ENCODE measurements at regions not wholly inside any gene's neighbourhood (a gene's known extent, or its start where the extent isn't known, plus 50 kb on each side); places are given as distances from the start of the nearest gene placed in this dataset.
A peak's percentile ranks its signal among the peaks of the same experiment; 100 is the strongest.

DNA sequence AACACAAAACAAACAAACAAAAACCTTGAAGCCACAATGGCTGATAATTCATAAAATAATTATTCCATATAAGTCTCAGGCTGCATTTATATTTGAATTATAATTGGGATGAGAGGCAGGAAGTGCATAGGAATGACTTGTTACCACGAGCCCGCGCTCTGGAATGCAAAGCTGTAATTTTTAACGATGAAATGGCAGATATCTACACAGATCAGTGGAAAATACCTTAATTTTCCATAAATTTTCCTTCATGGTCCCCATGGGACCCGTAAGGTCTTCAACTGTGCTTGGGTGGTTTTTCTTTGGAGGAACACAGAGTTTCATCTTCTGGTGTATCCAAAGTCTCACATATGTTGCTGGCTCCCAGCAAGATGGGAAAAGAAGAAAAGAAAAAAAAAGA is 226.8 kb downstream of the SHOX start:
- Histone ChIP-seq H4K91ac (replicated peaks; ENCODE audit: insufficient read length, low read length) (no peak overlapping the region), H3K36me3 (ENCODE audit: control insufficient read depth in 2 of 4, insufficient read depth in 4 of 4, low read length in 3 of 4) (no peaks in the 10 kb centered on the region), H3K4ac (replicated peaks; ENCODE audit: insufficient read length, low read depth, low read length) (no peak overlapping the region), H3K14ac (ENCODE audit: insufficient read length) (no peak overlapping the region), H3K9me3 (ENCODE audit: insufficient read depth in 2 of 2, low read depth in 1 of 2, low read length in 1 of 2) (no peaks in the 10 kb centered on the region), H4K8ac (ENCODE audit: extremely low read depth, insufficient read depth, low read length) (no peak overlapping the region), H2AFZ (ENCODE audit: low read length) (no peak overlapping the region), H4K20me1 (replicated peaks in 1 of 2; ENCODE audit: control insufficient read depth in 1 of 2, insufficient read depth in 2 of 2, low read length in 2 of 2) (no peaks in the 10 kb centered on the region), H3K4me3 (ENCODE audit: extremely low read depth in 1 of 4, insufficient read depth in 2 of 4, low read depth in 3 of 4, low read length in 4 of 4) (no peak overlapping the region), H3K79me1 (ENCODE audit: low read depth, low read length) (no peaks in the 10 kb centered on the region), H2BK5ac (ENCODE audit: low read depth, low read length) (no peak overlapping the region), H4K5ac (ENCODE audit: insufficient read length, low read depth, low read length) (no peak overlapping the region), H3K9ac (replicated peaks in 1 of 4; ENCODE audit: extremely low read depth in 1 of 4, low read depth in 3 of 4, low read length in 3 of 4) (no peak overlapping the region), H3K56ac (replicated peaks; ENCODE audit: insufficient read length, low read depth, low read length) (no peak overlapping the region), H2BK120ac (replicated peaks; ENCODE audit: low read depth, low read length) (peak overlapping the region; percentile 54), H3K27ac (ENCODE audit: low read depth, low read length) (no peak overlapping the region), H3K27me3 (replicated peaks in 1 of 4; ENCODE audit: control insufficient read depth in 3 of 4, extremely low read depth in 1 of 4, insufficient read depth in 3 of 4, low read length in 3 of 4) (peaks cover 0 to 2% (median 0%) of the 10 kb centered on the region in 4 experiments; a peak in 1 of 7 replicates), H3K79me2 (ENCODE audit: control insufficient read depth in 1 of 2, insufficient read depth in 2 of 2, low read length in 2 of 2) (no peaks in the 10 kb centered on the region), H2BK20ac (ENCODE audit: low read length) (no peak overlapping the region), H2AK5ac (ENCODE audit: low read depth, low read length) (no peak overlapping the region), H3K4me2 (ENCODE audit: insufficient read depth in 1 of 2, low read depth in 2 of 2, low read length in 2 of 2) (no peak overlapping the region), H2BK15ac (ENCODE audit: low read length) (no peak overlapping the region), H3K18ac (ENCODE audit: extremely low read depth, low read length) (no peak overlapping the region), H3K23me2 (ENCODE audit: low read depth, low read length) (no peaks in the 10 kb centered on the region), H3K23ac (ENCODE audit: insufficient read length) (no peak overlapping the region), H2BK12ac (ENCODE audit: low read depth, low read length) (no peak overlapping the region), H3K4me1 (replicated peaks in 1 of 4; ENCODE audit: control insufficient read depth in 3 of 4, insufficient read depth in 4 of 4, low read length in 3 of 4) (peaks cover 0 to 2% (median 0%) of the 10 kb centered on the region in 4 experiments; a peak in 1 of 7 replicates)
- TF ChIP-seq SUZ12 (IDR thresholded peaks at IDR 0.05; ENCODE audit: low read length) (no peak), TAF1 (IDR thresholded peaks at IDR 0.05; ENCODE audit: low read depth, low read length) (no peak), YY1 (IDR thresholded peaks at IDR 0.05; ENCODE audit: low read depth, low read length) (no peak), KDM5A (IDR thresholded peaks at IDR 0.05; ENCODE audit: low read length) (no peak), TAF7 (optimal IDR thresholded peaks at IDR 0.05; ENCODE audit: borderline replicate concordance, low read depth, low read length) (no peak), ZNF274 (IDR thresholded peaks at IDR 0.05; ENCODE audit: borderline replicate concordance, extremely low read depth, low read length) (no peak), BACH1 (IDR thresholded peaks at IDR 0.05; ENCODE audit: low read length) (no peak)
- TF ChIP-seq, protein P1, sequence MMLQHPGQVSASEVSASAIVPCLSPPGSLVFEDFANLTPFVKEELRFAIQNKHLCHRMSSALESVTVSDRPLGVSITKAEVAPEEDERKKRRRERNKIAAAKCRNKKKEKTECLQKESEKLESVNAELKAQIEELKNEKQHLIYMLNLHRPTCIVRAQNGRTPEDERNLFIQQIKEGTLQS (IDR thresholded peaks at IDR 0.05; ENCODE audit: insufficient read depth, low read depth, low read length) = no peak
- TF ChIP-seq, protein P2, sequence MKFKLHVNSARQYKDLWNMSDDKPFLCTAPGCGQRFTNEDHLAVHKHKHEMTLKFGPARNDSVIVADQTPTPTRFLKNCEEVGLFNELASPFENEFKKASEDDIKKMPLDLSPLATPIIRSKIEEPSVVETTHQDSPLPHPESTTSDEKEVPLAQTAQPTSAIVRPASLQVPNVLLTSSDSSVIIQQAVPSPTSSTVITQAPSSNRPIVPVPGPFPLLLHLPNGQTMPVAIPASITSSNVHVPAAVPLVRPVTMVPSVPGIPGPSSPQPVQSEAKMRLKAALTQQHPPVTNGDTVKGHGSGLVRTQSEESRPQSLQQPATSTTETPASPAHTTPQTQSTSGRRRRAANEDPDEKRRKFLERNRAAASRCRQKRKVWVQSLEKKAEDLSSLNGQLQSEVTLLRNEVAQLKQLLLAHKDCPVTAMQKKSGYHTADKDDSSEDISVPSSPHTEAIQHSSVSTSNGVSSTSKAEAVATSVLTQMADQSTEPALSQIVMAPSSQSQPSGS (IDR thresholded peaks at IDR 0.05; ENCODE audit: low read length) = no peak
- CTCF ChIA-PET (ENCODE audit: partially characterized antibody) = no interaction called here
- 85% methylated on average over 5 of the region's 5 CpGs; no CpG with 5 or more reads in 1 of the 2 experiments for WGBS, 2 experiments (ENCODE audit: extremely low coverage in 1 of 2, insufficient coverage in 1 of 2, insufficient read length in 1 of 2, insufficient replicate concordance in 2 of 2, low coverage in 1 of 2, low lambda C conversion rate in 2 of 2, missing lambda C conversion rate in 1 of 2)
- POLR2A ChIA-PET (ENCODE audit: partially characterized antibody) = no interaction called here
- DNase-seq (ENCODE audit: low read depth in 1 of 2, low spot score in 2 of 2) (no peak), FAIRE-seq (no peak)

Measured in H1 (cell line).